Body of pancreas (tissue), 4 donors: ENCODE measurements at regions not wholly inside any gene's neighbourhood (a gene's known extent, or its start where the extent isn't known, plus 50 kb on each side); places are given as distances from the start of the nearest gene placed in this dataset.

Experiments used
- POLR2A ChIP-seq, 3 donors: fragments of 450-650 bp; IDR thresholded peaks; one replicate each; pipeline ENCODE4 v1.6.1; 2016; ENCODE audit warnings: antibody characterized with exemption in 3 of 3, mild to moderate bottlenecking in 2 of 3
- TF ChIP-seq, protein P1 (sequence below), 7 experiments: fragments of 450-650 bp in 4 of 7; fragments of 200-600 bp in 3 of 7; sonication (generic) in 3 of 7; IDR thresholded peaks; one replicate each; pipeline ENCODE4 v1.5.1; 2016 to 2019; ENCODE audit warnings: antibody characterized with exemption in 7 of 7

DNA sequence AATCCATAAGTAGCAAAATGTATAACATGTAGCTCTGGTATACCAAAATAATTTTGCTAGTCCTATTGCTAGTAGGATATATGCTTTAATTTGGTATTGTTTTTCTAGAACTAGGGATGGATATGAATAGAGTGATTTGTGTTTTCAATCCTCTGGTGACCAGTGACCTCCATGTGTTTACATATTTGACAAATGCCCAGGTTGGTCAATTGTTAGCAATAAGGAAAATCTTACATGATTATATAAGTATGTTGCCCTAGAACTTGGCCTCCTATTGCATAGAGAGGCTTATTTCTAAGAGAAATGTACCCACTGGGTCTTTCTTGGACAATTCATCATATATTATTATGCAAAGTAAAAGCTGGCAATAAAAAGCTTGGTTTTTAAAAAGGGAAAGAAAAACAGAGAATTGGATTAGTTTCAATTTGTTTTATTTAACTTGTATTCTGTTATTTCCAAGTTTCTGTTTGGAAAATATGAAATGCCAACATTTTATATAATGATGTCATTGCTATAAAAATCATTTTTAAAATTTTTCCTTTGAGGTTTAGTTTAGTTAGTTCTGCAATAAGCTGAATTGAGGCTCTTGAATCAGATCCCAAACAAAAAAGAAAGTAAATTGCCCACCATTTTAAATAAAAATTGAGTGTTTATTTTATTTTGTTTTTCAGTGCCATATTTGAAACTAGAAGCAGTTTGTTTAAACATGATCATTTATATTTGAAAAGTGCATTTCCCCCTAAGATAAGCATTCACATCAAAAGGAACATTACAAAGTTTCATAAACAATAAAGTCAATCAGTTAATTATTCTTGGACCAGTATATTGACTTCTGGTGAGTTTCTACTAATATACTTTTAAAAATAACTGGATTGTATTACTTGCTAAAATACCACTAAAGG, 210.9 kb downstream of the ZC3H11B start:
- TF ChIP-seq, protein P1, sequence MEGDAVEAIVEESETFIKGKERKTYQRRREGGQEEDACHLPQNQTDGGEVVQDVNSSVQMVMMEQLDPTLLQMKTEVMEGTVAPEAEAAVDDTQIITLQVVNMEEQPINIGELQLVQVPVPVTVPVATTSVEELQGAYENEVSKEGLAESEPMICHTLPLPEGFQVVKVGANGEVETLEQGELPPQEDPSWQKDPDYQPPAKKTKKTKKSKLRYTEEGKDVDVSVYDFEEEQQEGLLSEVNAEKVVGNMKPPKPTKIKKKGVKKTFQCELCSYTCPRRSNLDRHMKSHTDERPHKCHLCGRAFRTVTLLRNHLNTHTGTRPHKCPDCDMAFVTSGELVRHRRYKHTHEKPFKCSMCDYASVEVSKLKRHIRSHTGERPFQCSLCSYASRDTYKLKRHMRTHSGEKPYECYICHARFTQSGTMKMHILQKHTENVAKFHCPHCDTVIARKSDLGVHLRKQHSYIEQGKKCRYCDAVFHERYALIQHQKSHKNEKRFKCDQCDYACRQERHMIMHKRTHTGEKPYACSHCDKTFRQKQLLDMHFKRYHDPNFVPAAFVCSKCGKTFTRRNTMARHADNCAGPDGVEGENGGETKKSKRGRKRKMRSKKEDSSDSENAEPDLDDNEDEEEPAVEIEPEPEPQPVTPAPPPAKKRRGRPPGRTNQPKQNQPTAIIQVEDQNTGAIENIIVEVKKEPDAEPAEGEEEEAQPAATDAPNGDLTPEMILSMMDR (IDR thresholded peaks at IDR 0.05) = no peak
- TF ChIP-seq POLR2A (IDR thresholded peaks at IDR 0.05) = no peak
